ENCODE measurements at regions not wholly inside any gene's neighbourhood (a gene's known extent, or its start where the extent isn't known, plus 50 kb on each side); places are given as distances from the start of the nearest gene placed in this dataset.
"Not testable (repeated sequence)": the region's sequence is repeated elsewhere in the genome, so short reads cannot be mapped to it uniquely, and the experiment has no call there.

DNA sequence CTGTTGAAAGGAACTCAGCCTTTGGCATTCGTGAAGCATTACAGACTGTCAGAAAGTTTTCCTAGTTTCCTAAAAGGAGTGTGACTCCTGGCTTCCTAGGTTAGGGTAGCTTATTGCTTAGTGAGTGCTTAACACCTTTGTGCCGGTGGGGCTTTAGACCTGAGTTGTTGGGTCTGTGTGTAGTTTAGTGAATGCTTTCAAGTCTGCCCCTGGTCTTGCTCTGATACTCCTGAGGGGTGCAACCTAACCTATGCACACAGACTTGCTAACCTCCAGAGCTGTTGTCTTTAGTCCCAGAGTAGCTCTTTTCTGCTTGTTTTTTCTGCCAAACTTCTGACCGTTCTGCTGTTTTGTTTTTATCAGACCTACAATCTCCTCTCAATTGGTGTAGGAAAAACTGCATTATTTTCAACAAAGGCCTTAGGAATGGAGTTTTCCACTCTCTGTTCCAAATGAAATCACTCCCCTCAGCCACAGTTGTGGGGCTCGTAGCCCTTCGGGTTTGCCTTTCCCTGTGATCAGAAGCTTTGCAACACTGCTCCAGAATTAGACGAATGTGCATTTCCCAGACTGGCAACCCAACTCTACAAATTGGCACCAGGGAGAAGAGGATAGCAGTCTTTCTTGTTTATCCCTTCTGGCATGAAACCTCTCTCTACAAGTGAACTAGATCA lies 1399.1 kb upstream of the PCDH7 start:
- TF ChIP-seq, protein P1, sequence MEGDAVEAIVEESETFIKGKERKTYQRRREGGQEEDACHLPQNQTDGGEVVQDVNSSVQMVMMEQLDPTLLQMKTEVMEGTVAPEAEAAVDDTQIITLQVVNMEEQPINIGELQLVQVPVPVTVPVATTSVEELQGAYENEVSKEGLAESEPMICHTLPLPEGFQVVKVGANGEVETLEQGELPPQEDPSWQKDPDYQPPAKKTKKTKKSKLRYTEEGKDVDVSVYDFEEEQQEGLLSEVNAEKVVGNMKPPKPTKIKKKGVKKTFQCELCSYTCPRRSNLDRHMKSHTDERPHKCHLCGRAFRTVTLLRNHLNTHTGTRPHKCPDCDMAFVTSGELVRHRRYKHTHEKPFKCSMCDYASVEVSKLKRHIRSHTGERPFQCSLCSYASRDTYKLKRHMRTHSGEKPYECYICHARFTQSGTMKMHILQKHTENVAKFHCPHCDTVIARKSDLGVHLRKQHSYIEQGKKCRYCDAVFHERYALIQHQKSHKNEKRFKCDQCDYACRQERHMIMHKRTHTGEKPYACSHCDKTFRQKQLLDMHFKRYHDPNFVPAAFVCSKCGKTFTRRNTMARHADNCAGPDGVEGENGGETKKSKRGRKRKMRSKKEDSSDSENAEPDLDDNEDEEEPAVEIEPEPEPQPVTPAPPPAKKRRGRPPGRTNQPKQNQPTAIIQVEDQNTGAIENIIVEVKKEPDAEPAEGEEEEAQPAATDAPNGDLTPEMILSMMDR (IDR thresholded peaks at IDR 0.05): no peak
- no peak for DNase-seq (ENCODE audit: low spot score in 2 of 2)
- Histone ChIP-seq H3K27me3 (no peaks in the 10 kb centered on the region), H3K27ac (no peak overlapping the region), H3K4me1 (no peaks in the 10 kb centered on the region), H3K4me3 (no peak overlapping the region), H3K36me3 (no peaks in the 10 kb centered on the region), H3K9me3 (no peaks in the 10 kb centered on the region)
- intact Hi-C loops (cut with DNase I): no loop called here

- intact Hi-C loops (cut with DNase I): no loop called here
- no peak overlapping the region for H3K27ac ChIP-seq
Observed at GRCh38 chr4:29326004-29326403, 1394.2 kb upstream of the PCDH7 start.

GRCh38 chr4:29326816-29327215 lies 1393.4 kb upstream of the PCDH7 start:
- Histone ChIP-seq H3K4me1 (no peaks in the 10 kb centered on the region), H3K9me3 (no peaks in the 10 kb centered on the region), H3K4me3 (no peak overlapping the region), H3K27ac (no peak overlapping the region), H3K27me3 (no peaks in the 10 kb centered on the region), H3K36me3 (no peaks in the 10 kb centered on the region)
- TF ChIP-seq, protein P1 (IDR thresholded peaks at IDR 0.05): no peak
- intact Hi-C loops (cut with DNase I): no loop called here
- no peak for DNase-seq (ENCODE audit: low spot score in 2 of 2)

More at GRCh38 chr4:29326004-29326403, 1394.2 kb upstream of the PCDH7 start:
- TF ChIP-seq, protein P1 (IDR thresholded peaks at IDR 0.05): no peak
- H3K4me3 ChIP-seq: no peak overlapping the region
- DNase-seq (ENCODE audit: low spot score in 2 of 2): no peak
- H3K27me3 ChIP-seq: no peaks in the 10 kb centered on the region
- H3K9me3 ChIP-seq: no peaks in the 10 kb centered on the region
- H3K4me1 ChIP-seq: no peaks in the 10 kb centered on the region
- no peaks in the 10 kb centered on the region for H3K36me3 ChIP-seq

GRCh38 chr4:29336861-29337260 lies 1383.3 kb upstream of the PCDH7 start:
- Histone ChIP-seq H3K27ac (no peak overlapping the region), H3K4me1 (no peaks in the 10 kb centered on the region), H3K9me3 (no peaks in the 10 kb centered on the region), H3K27me3 (no peaks in the 10 kb centered on the region), H3K36me3 (no peaks in the 10 kb centered on the region), H3K4me3 (no peak overlapping the region)
- TF ChIP-seq, protein P1 (IDR thresholded peaks at IDR 0.05): no peak
- intact Hi-C loops (cut with DNase I): no loop called here
- no peak for DNase-seq (ENCODE audit: low spot score in 2 of 2)

DNA sequence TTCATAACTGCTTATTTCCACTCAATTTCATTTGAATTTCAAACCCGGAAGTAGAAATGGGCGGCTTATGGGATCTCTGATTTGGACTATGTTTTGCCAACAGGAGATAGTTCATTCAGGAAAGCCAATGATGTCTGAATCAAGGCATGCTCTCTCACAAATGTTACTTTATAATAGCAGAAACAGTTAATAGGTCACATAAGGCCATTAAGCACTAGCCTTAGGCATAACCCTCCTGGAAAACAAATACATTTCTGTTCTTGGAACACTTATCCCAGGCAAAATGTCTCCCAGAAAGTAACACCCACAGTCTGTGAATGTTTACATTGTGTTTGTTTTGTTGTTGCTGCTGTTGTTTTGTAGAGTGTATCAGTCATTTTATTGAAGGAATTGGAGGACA lies 1347.2 kb upstream of the PCDH7 start:
- Histone ChIP-seq H3K27me3 (no peaks in the 10 kb centered on the region), H3K4me1 (no peaks in the 10 kb centered on the region), H3K4me3 (no peak overlapping the region), H3K27ac (no peak overlapping the region), H3K36me3 (no peaks in the 10 kb centered on the region), H3K9me3 (no peaks in the 10 kb centered on the region)
- intact Hi-C loops (cut with DNase I): no loop called here
- no peak for DNase-seq (ENCODE audit: low spot score in 2 of 2)
- TF ChIP-seq, protein P1 (IDR thresholded peaks at IDR 0.05): no peak

DNA sequence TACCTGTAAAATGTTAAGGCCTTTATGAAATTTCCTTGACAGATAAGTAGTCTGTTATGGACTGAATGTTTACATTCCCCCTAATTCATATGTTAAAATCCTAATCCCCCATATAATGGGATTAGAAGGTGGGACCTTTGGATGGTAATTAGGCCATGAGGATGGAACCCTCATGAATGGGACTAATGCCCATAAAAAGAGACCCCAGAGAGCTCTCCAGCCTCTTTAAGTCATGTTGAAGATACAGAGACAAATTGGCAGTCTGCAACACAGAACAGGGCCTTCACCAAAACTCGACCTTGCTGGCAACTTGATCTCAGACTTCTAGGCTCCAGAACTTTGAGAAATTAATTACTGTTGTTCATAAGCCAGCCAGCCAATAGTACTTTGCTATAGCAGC lies 1344.5 kb upstream of the PCDH7 start:
- no peaks in the 10 kb centered on the region for H3K27me3 ChIP-seq
- H3K4me3 ChIP-seq: no peak overlapping the region
- no peak overlapping the region for H3K27ac ChIP-seq
- H3K4me1 ChIP-seq: no peaks in the 10 kb centered on the region
- no peaks in the 10 kb centered on the region for H3K36me3 ChIP-seq
- intact Hi-C loops (cut with DNase I): no loop called here
- no peaks in the 10 kb centered on the region for H3K9me3 ChIP-seq
- DNase-seq (ENCODE audit: low spot score in 2 of 2): no peak
- TF ChIP-seq, protein P1 (IDR thresholded peaks at IDR 0.05): no peak

DNA sequence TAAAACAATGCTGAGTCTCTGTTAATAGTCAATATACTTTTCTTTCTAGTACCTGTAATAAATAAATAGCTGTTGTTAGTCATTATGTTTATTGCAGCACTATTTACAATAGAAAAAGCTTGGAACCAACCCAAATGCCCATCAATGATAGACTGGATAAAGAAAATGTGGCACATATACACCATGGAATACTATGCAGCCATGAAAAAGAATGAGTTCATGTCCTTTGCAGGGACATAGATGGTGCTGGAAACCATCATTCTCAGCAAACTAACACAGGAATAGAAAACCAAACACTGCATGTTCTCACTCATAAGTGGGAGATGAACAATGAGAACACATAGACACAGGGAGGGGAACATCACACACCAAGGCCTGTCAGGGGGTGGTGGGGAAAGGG lies 1341.9 kb upstream of the PCDH7 start:
- H3K27ac ChIP-seq; H3K9me3 ChIP-seq; H3K4me3 ChIP-seq; H3K27me3 ChIP-seq; DNase-seq (ENCODE audit: low spot score in 2 of 2); intact Hi-C loops (cut with DNase I); H3K36me3 ChIP-seq; H3K4me1 ChIP-seq: not testable (repeated sequence)

Measured in ascending aorta (tissue), 2 donors.